PC-3 (cell line): ENCODE measurements at regions not wholly inside any gene's neighbourhood (a gene's known extent, or its start where the extent isn't known, plus 50 kb on each side); places are given as distances from the start of the nearest gene placed in this dataset.

Experiments
- CTCF ChIP-seq: fragments of 300-600 bp; sonication (generic); conservative IDR thresholded peaks from 2 replicates; pipeline ENCODE4 v1.5.1; 2017; ENCODE audit warnings: antibody characterized with exemption, low read depth, mild to moderate bottlenecking, low read length
- EZH2 ChIP-seq: fragments of 300-600 bp; sonication (generic); IDR thresholded peaks from one replicate; pipeline ENCODE4 v1.6.1; 2017; ENCODE audit warnings: antibody characterized with exemption, mild to moderate bottlenecking, low read length; ENCODE audit not compliant: unreplicated experiment

- no peak for TF ChIP-seq EZH2
- TF ChIP-seq CTCF = no peak
Observed at GRCh38 chr4:124537971-124538370, 174.6 kb downstream of the ANKRD50 start.
